ENCODE measurements at regions not wholly inside any gene's neighbourhood (a gene's known extent, or its start where the extent isn't known, plus 50 kb on each side); places are given as distances from the start of the nearest gene placed in this dataset.

GRCh38 chr1:163450986-163451385 is 129.2 kb downstream of the NUF2 start:
- TF ChIP-seq CTCF (IDR thresholded peaks at IDR 0.05) (no peak), POLR2A (IDR thresholded peaks at IDR 0.05) (no peak)

Data from upper lobe of left lung (tissue), 4 donors.